ENCODE measurements at regions not wholly inside any gene's neighbourhood (a gene's known extent, or its start where the extent isn't known, plus 50 kb on each side); places are given as distances from the start of the nearest gene placed in this dataset.

DNA sequence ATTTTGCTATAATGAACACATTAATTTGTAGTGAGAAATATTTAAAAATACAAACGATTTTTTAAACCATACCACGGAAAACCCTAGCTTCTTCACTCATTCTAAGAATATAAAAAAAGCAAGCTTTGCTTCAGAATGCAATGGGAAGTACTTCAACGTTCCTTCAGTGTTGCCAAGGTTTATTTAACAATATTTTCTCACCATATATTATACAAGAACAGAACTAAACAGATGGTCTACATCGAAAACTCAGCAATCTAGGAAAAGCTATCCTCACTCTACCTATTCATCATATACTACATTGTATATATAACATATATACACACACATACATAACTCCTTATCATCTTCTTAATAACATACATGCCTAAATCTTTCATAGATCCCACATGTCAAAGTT, 1047.4 kb downstream of the IGSF11 start:
- TF ChIP-seq CTCF (conservative IDR thresholded peaks at IDR 0.05; ENCODE audit: low read depth, low read length) (no peak), EZH2phosphoT487 (IDR thresholded peaks at IDR 0.05; ENCODE audit: borderline replicate concordance, low read length) (no peak)

All from PC-3 (cell line).